ENCODE measurements at regions not wholly inside any gene's neighbourhood (a gene's known extent, or its start where the extent isn't known, plus 50 kb on each side); places are given as distances from the start of the nearest gene placed in this dataset.

DNA sequence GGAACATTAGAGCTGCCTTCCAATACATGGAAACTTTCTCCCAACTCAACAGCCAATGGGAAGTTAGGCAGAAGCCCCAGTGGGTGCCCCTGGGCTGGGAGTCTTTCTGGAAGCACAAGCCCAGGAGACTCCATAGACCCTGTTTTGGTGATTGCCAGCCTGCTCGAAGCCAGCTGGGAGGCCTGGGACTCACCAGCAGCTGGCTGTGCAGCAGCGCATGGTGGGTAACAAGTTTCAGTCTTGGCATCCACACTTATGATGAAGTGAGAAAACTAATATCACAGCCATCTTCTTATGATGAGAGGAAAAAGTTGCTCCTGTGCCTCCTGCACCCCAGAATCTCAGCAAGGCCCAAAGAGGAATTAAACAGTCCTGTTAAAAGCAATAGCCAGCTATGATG lies 522.5 kb upstream of the CDH5 start:
- TF ChIP-seq EZH2phosphoT487 (IDR thresholded peaks at IDR 0.05; ENCODE audit: low read depth, severe bottlenecking, unreplicated experiment) (no peak), EZH2 (IDR thresholded peaks at IDR 0.05; ENCODE audit: borderline replicate concordance) (no peak)
- TF ChIP-seq, protein P1, sequence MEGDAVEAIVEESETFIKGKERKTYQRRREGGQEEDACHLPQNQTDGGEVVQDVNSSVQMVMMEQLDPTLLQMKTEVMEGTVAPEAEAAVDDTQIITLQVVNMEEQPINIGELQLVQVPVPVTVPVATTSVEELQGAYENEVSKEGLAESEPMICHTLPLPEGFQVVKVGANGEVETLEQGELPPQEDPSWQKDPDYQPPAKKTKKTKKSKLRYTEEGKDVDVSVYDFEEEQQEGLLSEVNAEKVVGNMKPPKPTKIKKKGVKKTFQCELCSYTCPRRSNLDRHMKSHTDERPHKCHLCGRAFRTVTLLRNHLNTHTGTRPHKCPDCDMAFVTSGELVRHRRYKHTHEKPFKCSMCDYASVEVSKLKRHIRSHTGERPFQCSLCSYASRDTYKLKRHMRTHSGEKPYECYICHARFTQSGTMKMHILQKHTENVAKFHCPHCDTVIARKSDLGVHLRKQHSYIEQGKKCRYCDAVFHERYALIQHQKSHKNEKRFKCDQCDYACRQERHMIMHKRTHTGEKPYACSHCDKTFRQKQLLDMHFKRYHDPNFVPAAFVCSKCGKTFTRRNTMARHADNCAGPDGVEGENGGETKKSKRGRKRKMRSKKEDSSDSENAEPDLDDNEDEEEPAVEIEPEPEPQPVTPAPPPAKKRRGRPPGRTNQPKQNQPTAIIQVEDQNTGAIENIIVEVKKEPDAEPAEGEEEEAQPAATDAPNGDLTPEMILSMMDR (IDR thresholded peaks at IDR 0.05; ENCODE audit: poor library complexity): no peak
